K562 (cell line): ENCODE measurements at regions not wholly inside any gene's neighbourhood (a gene's known extent, or its start where the extent isn't known, plus 50 kb on each side); places are given as distances from the start of the nearest gene placed in this dataset.

Experiments used
- ATAC-seq: fragments of 200-7000 bp; cut with Tn5 transposase; 3 replicates; pipeline ENCODE4 v1.9.1; 2020; ENCODE audit warnings: moderate library complexity
- BruUV-seq: library from RNA; stranded (reverse); fragments of 400-500 nt; replicated peaks from 2 replicates; lab custom pipeline; 2021; lab: Mats Ljungman, UMichigan
- CTCF ChIA-PET: fragments of 300-600 bp; formaldehyde crosslinking; extraction: SDS; loops from one replicate; lab custom pipeline; 2021; ENCODE audit warnings: low intra/inter-chr PET ratio; lab: Yijun Ruan, JAX
- POLR2A ChIA-PET: fragments of 300-600, 350-650 bp; sonication (Branson Sonifier 250); formaldehyde crosslinking; extraction: SDS; loops from one replicate; lab custom pipeline; 2021; ENCODE audit warnings: antibody characterized with exemption, inconsistent platforms; lab: Yijun Ruan, JAX
- DNase-seq, 4 experiments: peaks; one replicate each; pipeline versions ENCODE4 v3.0.0 to v3.0.0-alpha.2; 2011 to 2018; ENCODE audit warnings: low spot score in 3 of 4, mixed read lengths in 3 of 4; ENCODE audit errors: extremely low read depth in 1 of 4
- FAIRE-seq: peaks from 2 replicates; lab custom pipeline; 2011; peaks lifted over from hg19 to GRCh38; lab: Jason Lieb, UNC
- H2AFZ ChIP-seq: 2 replicates; pipeline ENCODE4 v1.6.0; 2011; ENCODE audit warnings: low read depth, low read length, control low read depth, inconsistent platforms
- H3K27ac ChIP-seq: fragments of 200-600 bp; 3 replicates; pipeline ENCODE4 v1.8.0; 2011; ENCODE audit warnings: low read depth, mild to moderate bottlenecking, control low read depth, inconsistent platforms, low read length, moderate library complexity, mixed read lengths; ENCODE audit errors: extremely low read depth
- H3K27me3 ChIP-seq, 2 experiments: fragments of 300-600 bp in 1 of 2; 2 replicates in 1 of 2; 3 replicates in 1 of 2; pipeline versions ENCODE4 v1.6.0 to v1.8.0; 2011; ENCODE audit warnings: inconsistent platforms in 2 of 2, low read length in 2 of 2, mild to moderate bottlenecking in 1 of 2, mixed read lengths in 1 of 2, moderate library complexity in 1 of 2; ENCODE audit not compliant: control insufficient read depth in 2 of 2, insufficient read depth in 2 of 2
- H3K36me3 ChIP-seq: fragments of 300-600 bp; 3 replicates; pipeline ENCODE4 v1.8.0; 2011; ENCODE audit warnings: mild to moderate bottlenecking, low read length, inconsistent platforms; ENCODE audit not compliant: control insufficient read depth, insufficient read depth
- H3K4me1 ChIP-seq, 2 experiments: fragments of 200-600 bp in 1 of 2; replicated peaks in 1 of 2; 2 replicates in 1 of 2; 3 replicates in 1 of 2; pipeline versions ENCODE4 v1.5.1 to v1.8.0; 2011; ENCODE audit warnings: inconsistent platforms in 2 of 2, low read length in 2 of 2, mild to moderate bottlenecking in 1 of 2, mixed read lengths in 1 of 2, moderate library complexity in 1 of 2; ENCODE audit not compliant: control insufficient read depth in 2 of 2, insufficient read depth in 2 of 2
- H3K4me2 ChIP-seq: 2 replicates; pipeline ENCODE4 v1.6.1; 2011; ENCODE audit warnings: low read length, control low read depth, inconsistent platforms, mixed read lengths; ENCODE audit not compliant: insufficient read depth
- H3K4me3 ChIP-seq: fragments of 200-600 bp; sonication (generic), shearing (Covaris generic); 2 replicates; pipeline ENCODE4 v1.5.1; 2016; ENCODE audit warnings: control low read depth, inconsistent platforms
- H3K79me2 ChIP-seq: fragments of 200-600 bp; 3 replicates; pipeline ENCODE4 v1.8.0; 2011; ENCODE audit warnings: low read length, inconsistent platforms; ENCODE audit not compliant: control insufficient read depth, insufficient read depth
- H3K9ac ChIP-seq, 2 experiments: 2 replicates each; pipeline versions ENCODE4 v1.6.0 to v1.6.1; 2011; ENCODE audit warnings: low read depth in 2 of 2, low read length in 2 of 2, control low read depth in 1 of 2, inconsistent platforms in 1 of 2, mild to moderate bottlenecking in 1 of 2, mixed read lengths in 1 of 2; ENCODE audit not compliant: insufficient read depth in 1 of 2
- H3K9me1 ChIP-seq: one replicate; pipeline ENCODE4 v1.6.0; 2011; ENCODE audit warnings: inconsistent platforms, mild to moderate bottlenecking, low read length, moderate library complexity; ENCODE audit not compliant: control insufficient read depth, insufficient read depth
- H3K9me3 ChIP-seq: replicated peaks from 2 replicates; pipeline ENCODE4 v1.5.1; 2011; ENCODE audit warnings: low read depth, low read length, inconsistent platforms; ENCODE audit not compliant: control insufficient read depth, insufficient read depth
- H4K20me1 ChIP-seq: replicated peaks from 2 replicates; pipeline ENCODE4 v1.6.1; 2011; ENCODE audit warnings: low read length, inconsistent platforms, mixed read lengths; ENCODE audit not compliant: control insufficient read depth, insufficient read depth
- ELF1 ChIP-seq: fragments of 200-800 bp; sonication (Bioruptor generic); IDR thresholded peaks from 2 replicates; pipeline ENCODE4 v1.6.1; 2016; ENCODE audit warnings: missing genetic modification characterization, missing compliant biosample characterization
- GATAD2A ChIP-seq: fragments of 450-650 bp; IDR thresholded peaks from 2 replicates; pipeline ENCODE4 v1.6.1; 2017
- HOXB6 ChIP-seq: fragments of 250-450 bp; sonication (Bioruptor Pico); IDR thresholded peaks from 2 replicates; pipeline ENCODE4 v1.5.1; 2022; ENCODE audit warnings: mild to moderate bottlenecking, borderline replicate concordance
- NR4A1 ChIP-seq, 2 experiments: fragments of 250-450 bp in 1 of 2; fragments of 450-650 bp in 1 of 2; sonication (Bioruptor Pico) in 1 of 2; IDR thresholded peaks; 2 replicates each; pipeline versions ENCODE4 v1.4.0 to v1.6.1; 2016 to 2020; ENCODE audit warnings: mild to moderate bottlenecking in 2 of 2, missing compliant biosample characterization in 1 of 2, missing genetic modification characterization in 1 of 2, moderate library complexity in 1 of 2
- RFX5 ChIP-seq: IDR thresholded peaks from 2 replicates; pipeline ENCODE4 v1.6.1; 2011; ENCODE audit warnings: low read depth, mild to moderate bottlenecking, improper control_type of control experiment, low read length
- SAFB ChIP-seq: fragments of 200-400 bp; formaldehyde crosslinking; IDR thresholded peaks from 2 replicates; pipeline ENCODE4 v1.6.1; 2017; ENCODE audit warnings: low read depth, low read length, borderline replicate concordance
- ZC3H11A ChIP-seq: IDR thresholded peaks from 2 replicates; pipeline ENCODE4 v1.6.1; 2012; ENCODE audit warnings: low read depth, low read length, improper control_type of control experiment
- ZKSCAN1 ChIP-seq: fragments of 150-350 bp; IDR thresholded peaks from 2 replicates; pipeline ENCODE4 v1.6.1; 2016; ENCODE audit warnings: low read depth, low read length
- ZKSCAN8 ChIP-seq: fragments of 200-800 bp; sonication (Bioruptor generic); IDR thresholded peaks from 2 replicates; pipeline ENCODE4 v1.6.1; 2016; ENCODE audit warnings: missing genetic modification characterization, missing compliant biosample characterization
- ZNF134 ChIP-seq: fragments of 250-450 bp; sonication (Bioruptor Pico); conservative IDR thresholded peaks from 2 replicates; pipeline ENCODE4 v1.4.0; 2020
- ZNF282 ChIP-seq: sonication (generic); formaldehyde crosslinking; IDR thresholded peaks from 2 replicates; pipeline ENCODE4 v1.8.1; 2023; ENCODE audit warnings: missing genetic modification reagents
- ZNF644 ChIP-seq: fragments of 200-800 bp; sonication (Bioruptor generic); IDR thresholded peaks from 2 replicates; pipeline ENCODE4 v1.6.1; 2016; ENCODE audit warnings: low read depth, missing genetic modification characterization, missing compliant biosample characterization
- ZNF76 ChIP-seq: fragments of 250-450 bp; sonication (Bioruptor Pico); IDR thresholded peaks from 2 replicates; pipeline ENCODE4 v1.4.0; 2020; ENCODE audit warnings: mild to moderate bottlenecking, moderate library complexity, borderline replicate concordance
- ZSCAN32 ChIP-seq: fragments of 450-650 bp; formaldehyde crosslinking; IDR thresholded peaks from 2 replicates; pipeline ENCODE4 v1.4.0; 2020; ENCODE audit warnings: mild to moderate bottlenecking, moderate library complexity
- in situ Hi-C: fragments of 300-500 bp; cut with MboI; formaldehyde crosslinking; loops from 4 replicates; pipeline ENCODE4 v1.15.0; 2018; ENCODE audit warnings: inconsistent platforms, mixed read lengths
- intact Hi-C: fragments of 100-400 bp; cut with micrococcal nuclease; formaldehyde crosslinking; loops from 2 replicates; pipeline ENCODE4 v1.14.2; 2022
- TF ChIP-seq, protein P1 (sequence below): sonication (generic); formaldehyde crosslinking; IDR thresholded peaks from 2 replicates; pipeline ENCODE4 v1.8.0; 2022; ENCODE audit warnings: mild to moderate bottlenecking, missing genetic modification reagents, borderline replicate concordance
- TF ChIP-seq, protein P2 (sequence below): sonication (generic); formaldehyde crosslinking; IDR thresholded peaks from 2 replicates; pipeline ENCODE4 v1.8.1; 2022; ENCODE audit warnings: missing genetic modification reagents
- TF ChIP-seq, protein P3 (sequence below): sonication (generic); formaldehyde crosslinking; IDR thresholded peaks from 2 replicates; pipeline ENCODE4 v1.8.0; 2022; ENCODE audit warnings: mild to moderate bottlenecking, missing genetic modification reagents
- TF ChIP-seq, protein P4 (sequence below): fragments of 450-650 bp; formaldehyde crosslinking; IDR thresholded peaks from 2 replicates; pipeline ENCODE4 v1.4.0; 2022; ENCODE audit warnings: missing genetic modification characterization

DNA sequence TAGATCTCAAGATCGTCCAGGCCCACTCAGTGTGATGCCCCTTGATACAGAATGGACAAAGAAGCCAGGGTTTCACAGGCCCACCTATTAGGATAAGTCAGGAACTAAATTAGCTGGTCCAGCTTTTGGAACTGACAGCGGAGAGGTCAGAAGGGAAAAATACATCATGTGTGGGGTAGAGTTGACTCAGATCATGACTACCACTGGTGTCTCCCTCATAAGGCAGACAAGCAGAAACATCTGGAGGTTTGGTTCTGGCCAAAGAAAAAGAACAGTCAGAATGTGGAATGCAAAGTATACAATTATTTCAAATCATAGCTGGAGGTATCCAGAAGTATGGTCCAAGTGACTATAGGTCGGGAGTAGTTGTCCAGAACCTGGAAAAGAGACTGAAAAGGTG is 621.1 kb upstream of the CELF2 start (continued):
- TF ChIP-seq ELF1 (tag) (no peak), ZNF134 (CRISPR knock-in tag) (no peak), ZKSCAN8 (CRISPR knock-in tag) (no peak), SAFB (no peak)
- TF ChIP-seq, protein P1, sequence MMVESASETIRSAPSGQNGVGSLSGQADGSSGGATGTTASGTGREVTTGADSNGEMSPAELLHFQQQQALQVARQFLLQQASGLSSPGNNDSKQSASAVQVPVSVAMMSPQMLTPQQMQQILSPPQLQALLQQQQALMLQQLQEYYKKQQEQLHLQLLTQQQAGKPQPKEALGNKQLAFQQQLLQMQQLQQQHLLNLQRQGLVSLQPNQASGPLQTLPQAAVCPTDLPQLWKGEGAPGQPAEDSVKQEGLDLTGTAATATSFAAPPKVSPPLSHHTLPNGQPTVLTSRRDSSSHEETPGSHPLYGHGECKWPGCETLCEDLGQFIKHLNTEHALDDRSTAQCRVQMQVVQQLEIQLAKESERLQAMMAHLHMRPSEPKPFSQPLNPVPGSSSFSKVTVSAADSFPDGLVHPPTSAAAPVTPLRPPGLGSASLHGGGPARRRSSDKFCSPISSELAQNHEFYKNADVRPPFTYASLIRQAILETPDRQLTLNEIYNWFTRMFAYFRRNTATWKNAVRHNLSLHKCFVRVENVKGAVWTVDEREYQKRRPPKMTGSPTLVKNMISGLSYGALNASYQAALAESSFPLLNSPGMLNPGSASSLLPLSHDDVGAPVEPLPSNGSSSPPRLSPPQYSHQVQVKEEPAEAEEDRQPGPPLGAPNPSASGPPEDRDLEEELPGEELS (CRISPR knock-in tag), result no peak
- TF ChIP-seq, protein P2, sequence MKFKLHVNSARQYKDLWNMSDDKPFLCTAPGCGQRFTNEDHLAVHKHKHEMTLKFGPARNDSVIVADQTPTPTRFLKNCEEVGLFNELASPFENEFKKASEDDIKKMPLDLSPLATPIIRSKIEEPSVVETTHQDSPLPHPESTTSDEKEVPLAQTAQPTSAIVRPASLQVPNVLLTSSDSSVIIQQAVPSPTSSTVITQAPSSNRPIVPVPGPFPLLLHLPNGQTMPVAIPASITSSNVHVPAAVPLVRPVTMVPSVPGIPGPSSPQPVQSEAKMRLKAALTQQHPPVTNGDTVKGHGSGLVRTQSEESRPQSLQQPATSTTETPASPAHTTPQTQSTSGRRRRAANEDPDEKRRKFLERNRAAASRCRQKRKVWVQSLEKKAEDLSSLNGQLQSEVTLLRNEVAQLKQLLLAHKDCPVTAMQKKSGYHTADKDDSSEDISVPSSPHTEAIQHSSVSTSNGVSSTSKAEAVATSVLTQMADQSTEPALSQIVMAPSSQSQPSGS (CRISPR knock-in tag), result no peak

DNA sequence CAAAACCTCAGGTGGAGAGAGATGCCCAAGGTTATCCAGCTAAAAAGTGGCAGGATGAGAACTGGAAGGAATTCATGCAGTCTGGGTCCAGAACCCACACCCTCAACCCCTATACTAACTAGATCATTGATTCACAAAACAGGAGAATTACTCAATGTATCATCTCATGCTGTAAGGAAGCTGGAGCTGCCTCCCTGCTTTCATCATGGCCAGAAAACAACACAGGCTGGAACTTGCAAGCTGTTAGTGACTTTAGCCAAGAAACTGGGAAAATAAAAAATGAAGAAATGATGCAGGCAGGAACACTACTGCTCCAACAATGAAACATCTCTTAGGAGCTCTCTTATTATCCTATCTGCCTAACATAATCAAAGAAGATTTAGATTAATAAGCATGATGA is 619.8 kb upstream of the CELF2 start:
- Histone ChIP-seq H3K4me1 (no peaks in the 10 kb centered on the region), H3K4me3 (no peak overlapping the region), H3K9ac (no peak overlapping the region), H3K4me2 (no peak overlapping the region), H4K20me1 (no peaks in the 10 kb centered on the region), H3K79me2 (no peaks in the 10 kb centered on the region), H3K27me3 (no peaks in the 10 kb centered on the region), H3K9me1 (no peaks in the 10 kb centered on the region), H2AFZ (no peak overlapping the region), H3K27ac (no peak overlapping the region), H3K36me3 (no peaks in the 10 kb centered on the region), H3K9me3 (no peaks in the 10 kb centered on the region)
- no peak for ATAC-seq
- intact Hi-C loops (no loop called here), in situ Hi-C loops (no loop called here)
- ChIA-PET POLR2A (no interaction called here), CTCF (no interaction called here)
- DNase-seq, result no peak
- no peak for FAIRE-seq
- no TSS peak for BruUV-seq
- TF ChIP-seq ZNF282 (CRISPR knock-in tag), result no peak
- no peak for TF ChIP-seq ZSCAN32 (CRISPR knock-in tag)
- TF ChIP-seq, protein P3, sequence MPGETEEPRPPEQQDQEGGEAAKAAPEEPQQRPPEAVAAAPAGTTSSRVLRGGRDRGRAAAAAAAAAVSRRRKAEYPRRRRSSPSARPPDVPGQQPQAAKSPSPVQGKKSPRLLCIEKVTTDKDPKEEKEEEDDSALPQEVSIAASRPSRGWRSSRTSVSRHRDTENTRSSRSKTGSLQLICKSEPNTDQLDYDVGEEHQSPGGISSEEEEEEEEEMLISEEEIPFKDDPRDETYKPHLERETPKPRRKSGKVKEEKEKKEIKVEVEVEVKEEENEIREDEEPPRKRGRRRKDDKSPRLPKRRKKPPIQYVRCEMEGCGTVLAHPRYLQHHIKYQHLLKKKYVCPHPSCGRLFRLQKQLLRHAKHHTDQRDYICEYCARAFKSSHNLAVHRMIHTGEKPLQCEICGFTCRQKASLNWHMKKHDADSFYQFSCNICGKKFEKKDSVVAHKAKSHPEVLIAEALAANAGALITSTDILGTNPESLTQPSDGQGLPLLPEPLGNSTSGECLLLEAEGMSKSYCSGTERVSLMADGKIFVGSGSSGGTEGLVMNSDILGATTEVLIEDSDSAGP, result no peak
- no peak for TF ChIP-seq RFX5
- TF ChIP-seq NR4A1 (CRISPR knock-in tag; IDR thresholded peaks at IDR 0.05), result no peak
- TF ChIP-seq NR4A1 (tag; IDR thresholded peaks at IDR 0.05), result no peak
- TF ChIP-seq, protein P4, sequence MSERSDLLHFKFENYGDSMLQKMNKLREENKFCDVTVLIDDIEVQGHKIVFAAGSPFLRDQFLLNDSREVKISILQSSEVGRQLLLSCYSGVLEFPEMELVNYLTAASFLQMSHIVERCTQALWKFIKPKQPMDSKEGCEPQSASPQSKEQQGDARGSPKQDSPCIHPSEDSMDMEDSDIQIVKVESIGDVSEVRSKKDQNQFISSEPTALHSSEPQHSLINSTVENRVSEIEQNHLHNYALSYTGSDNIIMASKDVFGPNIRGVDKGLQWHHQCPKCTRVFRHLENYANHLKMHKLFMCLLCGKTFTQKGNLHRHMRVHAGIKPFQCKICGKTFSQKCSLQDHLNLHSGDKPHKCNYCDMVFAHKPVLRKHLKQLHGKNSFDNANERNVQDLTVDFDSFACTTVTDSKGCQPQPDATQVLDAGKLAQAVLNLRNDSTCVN, result no peak
- no peak for TF ChIP-seq ZC3H11A
- no peak for TF ChIP-seq ZKSCAN1
- TF ChIP-seq ZNF76 (CRISPR knock-in tag), result no peak
- TF ChIP-seq HOXB6 (CRISPR knock-in tag), result no peak
- no peak for TF ChIP-seq GATAD2A
- TF ChIP-seq ZNF644 (tag), result no peak
